Skin epidermis (tissue), 12 donors: ENCODE measurements at regions not wholly inside any gene's neighbourhood (a gene's known extent, or its start where the extent isn't known, plus 50 kb on each side); places are given as distances from the start of the nearest gene placed in this dataset.
"Not testable (repeated sequence)": the region's sequence is repeated elsewhere in the genome, so short reads cannot be mapped to it uniquely, and the experiment has no call there.

Experiments
- H3K27ac ChIP-seq, 21 experiments: fragments of 200-600 bp; sonication (generic) in 11 of 21; one replicate each; pipeline ENCODE4 v1.5.0; 2020; ENCODE audit warnings: mild to moderate bottlenecking in 3 of 21, inconsistent platforms in 2 of 21, moderate library complexity in 2 of 21
- H3K4me3 ChIP-seq, 7 experiments: fragments of 200-600 bp; sonication (generic) in 2 of 7; one replicate each; pipeline ENCODE4 v1.5.0; 2020; ENCODE audit warnings: inconsistent platforms in 2 of 7, mild to moderate bottlenecking in 2 of 7, moderate library complexity in 1 of 7

DNA sequence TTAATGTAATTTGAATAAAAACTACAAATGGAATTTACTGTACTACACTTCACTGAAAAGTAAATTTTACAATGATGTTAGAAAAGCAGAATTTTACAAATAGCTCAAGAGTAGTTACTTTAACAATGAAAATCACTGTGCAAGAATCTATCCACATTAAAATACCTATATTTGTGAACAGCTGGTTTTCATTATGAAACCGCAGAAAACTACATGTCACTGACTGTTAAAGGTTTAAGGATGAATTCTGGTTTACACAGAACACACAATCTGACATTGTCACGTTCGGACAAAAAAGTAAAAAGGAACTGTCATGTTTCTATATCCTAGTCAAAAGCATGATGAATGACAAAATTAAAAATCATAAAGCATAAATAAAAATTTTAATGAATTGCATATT is 415.3 kb upstream of the PRKCQ start:
- no peak overlapping the region for H3K27ac ChIP-seq
- no peak overlapping the region for H3K4me3 ChIP-seq

DNA sequence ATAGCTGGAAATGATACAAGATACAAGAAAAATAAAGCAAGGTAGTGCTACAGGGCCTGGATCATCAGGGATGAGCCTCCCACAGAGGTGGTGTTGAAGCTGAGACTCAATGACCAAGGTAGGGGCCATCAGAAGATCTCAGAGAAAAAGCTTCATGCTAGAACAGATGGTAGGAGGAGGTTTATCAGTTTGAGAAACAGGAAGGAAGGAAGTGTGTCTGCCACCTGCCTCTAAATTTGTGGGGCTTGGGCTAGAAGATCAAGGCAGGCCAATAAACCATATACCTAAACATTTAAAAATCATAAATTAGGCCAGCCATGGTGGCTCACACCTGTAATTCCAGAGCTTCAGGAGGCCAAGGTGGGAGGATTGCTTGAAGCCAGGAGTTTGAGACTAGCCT is 410.8 kb upstream of the PRKCQ start:
- Histone ChIP-seq H3K4me3 (no peak overlapping the region), H3K27ac (no peak overlapping the region)

DNA sequence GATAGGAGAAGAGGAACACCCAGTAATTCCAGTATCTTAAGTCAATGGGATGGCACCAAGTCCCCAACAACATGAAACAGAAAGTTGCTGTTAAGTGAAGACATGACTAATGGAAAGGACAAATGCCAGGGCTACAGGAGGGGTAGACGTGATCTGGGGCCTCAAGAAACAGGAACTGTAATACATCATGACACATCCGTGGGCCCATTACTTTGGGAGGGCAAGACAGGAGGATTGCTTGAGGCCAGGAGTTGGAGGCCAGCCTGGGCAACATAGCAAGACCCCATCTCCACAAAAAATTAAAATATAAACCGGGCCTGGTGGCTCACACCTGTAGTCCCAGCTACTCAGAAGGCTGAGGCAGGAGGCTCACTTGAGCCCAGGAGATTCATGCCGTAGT is 408.6 kb upstream of the PRKCQ start:
- Histone ChIP-seq H3K27ac (no peak overlapping the region), H3K4me3 (no peak overlapping the region)

DNA sequence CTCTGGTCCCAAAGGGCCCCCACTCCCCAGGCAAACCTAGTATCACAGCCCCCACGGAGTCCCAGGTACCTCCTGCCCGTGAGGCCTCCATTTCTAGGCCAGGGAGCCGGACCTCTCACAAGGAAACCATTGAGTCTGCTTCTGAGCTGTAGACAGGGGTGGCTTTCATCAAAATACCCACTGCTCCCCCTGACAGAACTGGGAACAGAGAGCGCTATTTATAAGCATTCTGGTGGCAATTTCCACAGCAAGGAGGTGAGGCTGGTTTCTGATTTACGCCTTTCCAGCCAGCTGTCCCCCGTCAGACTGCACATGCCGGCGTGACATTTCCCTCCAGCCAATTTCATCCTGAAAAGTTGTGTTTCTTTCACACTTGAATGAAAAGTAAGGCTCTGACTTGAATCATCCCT is 407.5 kb upstream of the PRKCQ start:
- Histone ChIP-seq H3K27ac (peak overlapping the region in 1 of 21 experiments; percentile 37), H3K4me3 (no peak overlapping the region)

DNA sequence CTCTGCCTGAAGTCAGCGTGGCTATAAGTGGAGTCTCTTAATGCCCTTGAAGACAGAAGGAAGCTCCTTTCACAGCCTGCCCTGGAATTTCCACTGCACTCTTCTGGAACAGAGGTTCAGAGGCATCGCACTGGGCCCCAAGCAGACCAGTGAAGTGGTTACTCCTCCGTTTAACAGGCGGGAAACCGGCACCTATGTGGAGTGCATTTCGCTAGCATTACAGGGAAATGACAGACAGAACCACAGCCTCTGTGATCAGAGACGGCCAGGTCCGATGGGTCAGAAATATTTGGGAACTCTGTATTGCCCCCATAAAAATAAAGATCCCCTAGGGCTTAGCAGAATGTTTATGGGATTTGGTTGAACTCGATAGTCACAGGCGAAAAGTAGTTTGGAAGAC is 406.9 kb upstream of the PRKCQ start:
- peak overlapping the region in 2 of 21 experiments; percentile 16 to 37 for H3K27ac ChIP-seq
- H3K4me3 ChIP-seq: no peak overlapping the region

DNA sequence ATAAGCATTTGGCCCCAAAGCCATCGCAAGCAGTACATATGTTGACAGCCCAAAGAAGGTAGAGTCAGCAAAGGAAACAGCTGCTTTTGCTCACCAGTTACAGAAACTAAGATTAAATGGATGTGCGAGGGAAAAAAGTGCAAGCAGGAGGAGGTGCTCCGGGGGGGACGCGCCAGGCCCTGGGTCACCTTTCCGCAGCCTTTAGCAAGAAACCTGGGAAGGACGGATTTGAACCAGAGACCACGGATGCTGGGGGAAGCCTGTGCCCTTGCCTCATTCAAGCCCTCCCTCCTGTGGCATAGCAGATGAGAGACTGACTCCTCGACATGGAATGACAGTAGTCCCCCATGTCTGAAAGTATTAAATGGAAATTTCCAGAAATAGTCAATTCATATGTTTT is 405.6 kb upstream of the PRKCQ start:
- Histone ChIP-seq H3K4me3 (no peak overlapping the region), H3K27ac (no peak overlapping the region)

DNA sequence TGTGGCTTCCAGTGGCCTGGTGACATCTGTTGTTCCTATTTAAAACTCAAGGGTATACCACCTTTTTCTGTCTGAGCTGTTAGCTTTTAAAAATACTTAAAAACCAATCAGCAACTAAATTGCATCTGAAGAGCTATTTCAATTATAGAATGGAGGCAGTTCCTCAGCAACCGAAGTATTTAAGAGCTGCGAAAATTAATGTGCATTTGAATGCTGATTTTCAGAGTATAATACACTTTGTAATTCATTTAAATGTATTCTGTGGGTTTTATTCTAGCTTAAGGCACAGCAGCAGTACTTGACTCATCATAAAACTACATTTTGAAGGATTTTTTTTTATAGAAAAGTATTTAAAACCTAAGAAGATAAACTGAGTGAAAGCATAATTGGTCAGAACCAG is 404.9 kb upstream of the PRKCQ start:
- Histone ChIP-seq H3K27ac (no peak overlapping the region), H3K4me3 (no peak overlapping the region)

DNA sequence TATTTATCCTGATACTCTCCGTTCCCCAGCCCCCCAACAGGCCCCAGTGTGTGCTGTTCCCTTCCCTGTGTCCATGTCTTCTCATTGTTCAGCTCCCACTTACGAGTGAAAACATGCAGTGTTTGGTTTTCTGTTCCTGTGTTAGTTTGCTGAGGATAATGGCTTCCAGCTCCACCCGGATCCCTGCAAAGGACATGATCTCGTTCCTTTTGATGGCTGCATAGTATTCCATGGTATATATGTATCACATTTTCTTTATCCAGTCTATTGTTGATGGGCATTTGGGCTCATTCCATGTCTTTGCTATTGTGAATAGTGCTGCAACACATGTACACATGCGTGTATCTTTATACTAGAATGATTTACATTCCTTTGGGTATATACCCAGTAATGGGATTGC is 403.9 kb upstream of the PRKCQ start:
- H3K27ac ChIP-seq, H3K4me3 ChIP-seq: not testable (repeated sequence)

DNA sequence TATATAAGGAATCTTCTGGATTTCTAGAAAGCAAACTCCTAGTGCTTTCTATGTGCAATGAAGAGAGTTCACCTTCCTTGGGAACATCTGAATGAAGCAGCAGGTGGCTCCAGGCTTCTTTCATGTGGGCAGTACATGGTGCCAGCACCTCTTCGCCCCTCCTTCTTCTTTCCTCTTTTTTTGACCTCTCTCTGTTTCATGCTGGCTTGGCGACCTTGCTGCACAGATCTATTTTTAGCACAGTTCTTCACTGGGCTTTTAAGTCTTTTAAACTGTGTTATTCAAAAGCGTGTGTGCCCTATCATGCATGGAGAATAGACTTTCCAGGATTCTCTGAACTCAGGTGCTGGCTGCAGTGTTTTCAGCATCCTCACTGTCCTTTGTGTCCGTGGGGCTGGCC is 400.3 kb upstream of the PRKCQ start:
- Histone ChIP-seq H3K27ac (no peak overlapping the region), H3K4me3 (no peak overlapping the region)

DNA sequence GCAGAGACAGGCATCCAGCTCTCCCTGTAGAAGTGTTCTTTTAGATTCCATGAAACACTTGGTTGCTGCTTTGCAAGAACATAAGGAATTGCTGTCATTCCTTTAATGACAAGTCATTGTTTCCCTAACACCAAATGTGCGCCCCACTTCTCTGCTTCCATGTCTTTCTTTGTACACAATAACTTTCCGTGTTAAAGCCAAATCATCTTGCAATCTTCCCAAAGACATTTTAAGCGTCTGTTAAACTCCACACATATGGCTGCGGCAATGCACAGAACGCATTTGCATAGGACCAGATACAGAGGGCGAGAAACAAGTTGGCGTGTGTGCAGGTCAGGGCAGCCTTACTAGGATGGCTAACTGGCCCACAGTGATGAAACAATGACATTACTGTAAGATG is 399.3 kb upstream of the PRKCQ start:
- Histone ChIP-seq H3K27ac (no peak overlapping the region), H3K4me3 (no peak overlapping the region)

DNA sequence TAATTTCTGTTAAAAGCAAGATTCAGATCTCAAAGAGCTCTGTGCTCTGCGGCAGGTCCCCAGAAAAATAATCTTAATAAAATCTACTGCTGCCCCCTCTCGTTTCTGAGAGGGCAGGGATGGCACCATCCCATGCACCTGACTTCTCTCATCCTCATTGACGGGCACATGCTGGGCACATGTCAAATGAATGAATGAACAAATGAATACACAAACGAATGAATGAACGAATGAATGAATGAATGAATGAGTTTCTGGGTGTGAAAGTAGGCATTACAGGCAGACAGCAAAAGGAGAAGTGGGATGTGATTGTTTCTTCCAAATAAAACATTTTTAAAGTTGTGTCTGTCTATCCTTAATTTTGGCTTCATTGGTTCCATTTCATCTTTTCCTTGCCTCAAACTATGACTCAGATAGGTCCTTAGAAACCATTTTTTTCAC is 398.1 kb upstream of the PRKCQ start:
- no peak overlapping the region for H3K4me3 ChIP-seq
- no peak overlapping the region for H3K27ac ChIP-seq

DNA sequence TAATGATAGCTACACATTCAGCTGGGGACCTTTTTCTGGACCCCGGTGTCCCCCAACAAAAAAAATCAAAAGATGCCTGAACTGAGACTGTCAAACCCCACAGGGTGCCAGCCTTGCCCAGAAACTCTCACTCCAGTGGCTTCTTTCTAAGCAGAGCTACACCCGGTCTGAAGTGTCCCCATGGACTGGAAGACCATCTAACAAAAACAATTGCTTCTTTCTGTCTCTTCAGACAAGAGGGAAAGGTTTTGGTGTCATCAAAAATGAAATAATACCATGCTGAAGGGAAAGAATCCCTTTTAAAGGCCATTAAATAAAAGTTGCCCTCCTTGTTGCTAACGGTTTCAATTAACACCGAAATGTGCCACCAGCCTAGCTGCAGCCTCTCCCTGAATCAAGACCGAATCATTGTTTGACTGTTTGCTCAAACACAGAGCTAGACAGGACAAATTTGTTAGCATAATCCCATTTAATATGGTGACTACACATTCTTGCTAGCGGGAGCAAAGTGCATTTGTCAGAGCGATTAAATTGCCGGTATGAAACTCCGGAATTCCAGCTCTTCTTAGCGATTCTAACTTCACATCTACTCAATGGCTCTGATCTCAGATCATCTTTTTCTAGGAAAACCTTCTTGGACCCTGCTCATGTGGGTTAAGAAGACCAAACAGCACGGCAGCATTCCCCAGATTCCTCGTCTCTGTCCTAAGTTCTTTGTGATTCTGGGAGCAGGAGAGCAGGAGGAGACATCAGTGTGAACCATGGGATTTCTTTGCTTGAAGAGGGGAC is 397.5 kb upstream of the PRKCQ start:
- H3K4me3 ChIP-seq: no peak overlapping the region
- H3K27ac ChIP-seq: no peak overlapping the region

DNA sequence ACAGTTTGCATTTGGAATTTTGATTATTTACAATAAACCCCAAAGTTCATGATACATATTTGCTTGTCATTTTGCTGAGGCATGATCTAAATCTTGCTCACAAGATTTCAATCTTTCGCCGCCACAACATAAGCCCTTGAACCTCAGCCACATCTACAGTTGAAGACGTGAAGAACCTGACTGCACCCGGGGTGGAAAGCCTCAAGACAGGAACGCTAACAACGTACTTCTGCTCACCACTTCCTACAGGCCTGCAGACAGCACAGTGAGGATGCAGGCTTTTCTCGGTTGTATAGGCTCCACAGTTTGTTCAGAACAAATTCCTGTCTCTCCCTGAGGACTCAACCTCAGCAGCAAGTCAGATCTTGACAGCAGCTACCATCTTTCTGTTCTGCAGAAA is 393.8 kb upstream of the PRKCQ start:
- Histone ChIP-seq H3K27ac (peak overlapping the region in 5 of 21 experiments; percentile 14 to 79 (median 35)), H3K4me3 (no peak overlapping the region)

DNA sequence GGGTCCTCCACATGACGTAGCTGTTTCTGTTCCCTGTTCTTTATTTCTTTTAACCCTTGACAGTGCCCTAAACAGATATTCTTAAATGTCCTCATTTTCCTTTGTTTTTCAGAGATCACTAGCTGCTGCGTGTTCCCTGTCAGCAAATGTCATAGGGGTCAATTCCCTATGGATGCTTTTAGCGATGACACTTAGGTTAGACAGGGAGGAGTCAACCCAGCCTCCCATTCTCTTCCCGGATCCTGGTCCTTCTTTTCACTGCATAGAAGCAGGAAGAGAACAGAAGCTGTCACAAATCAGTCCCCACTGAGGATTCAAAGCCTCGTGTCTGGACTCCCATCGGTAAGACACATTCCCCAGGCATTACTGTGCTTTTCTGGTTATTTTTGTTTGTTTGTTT is 392.1 kb upstream of the PRKCQ start:
- Histone ChIP-seq H3K4me3 (no peak overlapping the region), H3K27ac (no peak overlapping the region)

DNA sequence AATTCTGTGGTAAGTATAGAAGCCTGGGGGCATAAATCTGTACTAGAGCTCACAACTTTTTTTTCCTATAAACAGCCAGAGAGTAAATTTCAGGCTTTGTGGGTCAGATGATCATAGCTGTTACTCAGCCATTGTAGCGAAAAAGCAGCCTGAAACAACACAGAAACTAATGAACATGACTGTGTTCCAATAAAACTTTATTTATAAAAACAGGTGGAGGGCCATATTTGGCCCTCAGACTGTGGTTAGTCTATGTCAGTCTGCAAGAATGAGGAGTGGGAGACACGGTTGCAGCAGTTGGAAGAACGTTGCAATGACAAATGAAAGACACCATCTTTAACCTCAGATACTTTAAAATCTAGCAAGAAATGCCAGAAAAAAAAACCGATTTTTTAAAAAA is 389.6 kb upstream of the PRKCQ start:
- Histone ChIP-seq H3K27ac (no peak overlapping the region), H3K4me3 (no peak overlapping the region)

DNA sequence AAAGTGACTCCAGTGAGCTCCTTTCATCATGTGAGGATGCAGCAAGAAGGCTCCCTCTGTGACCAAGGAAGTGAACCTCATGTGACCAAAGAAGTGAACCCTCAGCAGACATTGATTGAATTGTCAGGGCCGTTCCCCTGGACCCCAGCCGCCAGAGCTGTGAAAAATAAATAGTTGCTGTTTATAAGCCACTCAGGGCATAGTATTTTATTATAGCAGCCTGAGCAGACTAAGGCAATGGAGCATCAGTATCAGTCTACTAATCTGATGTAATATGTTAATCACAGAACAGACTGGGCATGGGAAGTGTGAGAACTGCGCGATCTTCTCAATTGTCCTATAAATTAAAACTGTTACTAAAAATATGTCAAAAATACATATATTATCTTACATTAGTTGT is 384.5 kb upstream of the PRKCQ start:
- H3K4me3 ChIP-seq: no peak overlapping the region
- no peak overlapping the region for H3K27ac ChIP-seq

DNA sequence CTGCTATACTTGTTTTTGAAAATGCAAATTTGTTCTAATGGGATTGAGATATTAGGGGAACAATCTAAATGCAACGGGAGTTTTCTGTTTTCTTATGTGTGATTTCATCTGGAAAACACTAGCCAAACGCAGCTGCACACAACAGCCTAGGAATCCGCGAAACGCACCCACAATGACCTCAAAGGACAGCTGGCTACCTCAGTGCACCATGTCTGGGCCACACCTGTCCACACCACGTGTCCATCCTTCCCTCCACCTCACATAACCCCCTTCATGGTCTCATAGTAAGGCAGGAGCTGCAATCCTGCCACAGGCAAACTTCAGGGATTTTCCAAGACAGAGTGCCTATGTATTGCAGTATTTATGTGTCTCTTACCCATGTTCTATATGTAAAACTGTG is 382.5 kb upstream of the PRKCQ start:
- no peak overlapping the region for H3K27ac ChIP-seq
- no peak overlapping the region for H3K4me3 ChIP-seq

DNA sequence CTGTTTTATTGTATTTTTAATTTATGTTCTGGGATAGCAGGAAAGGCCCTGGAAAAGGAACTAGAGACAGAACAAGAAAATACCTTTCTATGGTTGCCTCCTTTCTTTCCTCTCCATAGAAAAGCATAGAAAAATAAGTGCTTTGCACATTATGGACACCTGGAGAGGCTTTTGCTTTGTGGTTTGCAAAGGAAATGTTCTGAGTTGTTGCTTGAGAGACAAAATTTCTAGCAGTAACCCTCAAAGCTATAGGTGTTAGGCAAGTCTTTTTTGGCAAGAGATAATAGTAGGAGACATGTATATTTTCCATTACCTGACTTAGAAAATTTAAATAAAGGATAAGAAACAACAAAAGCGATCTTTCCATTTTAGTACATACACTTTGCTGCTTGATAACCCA is 378.6 kb upstream of the PRKCQ start:
- H3K4me3 ChIP-seq: no peak overlapping the region
- H3K27ac ChIP-seq: peak overlapping the region in 1 of 21 experiments; percentile 7

DNA sequence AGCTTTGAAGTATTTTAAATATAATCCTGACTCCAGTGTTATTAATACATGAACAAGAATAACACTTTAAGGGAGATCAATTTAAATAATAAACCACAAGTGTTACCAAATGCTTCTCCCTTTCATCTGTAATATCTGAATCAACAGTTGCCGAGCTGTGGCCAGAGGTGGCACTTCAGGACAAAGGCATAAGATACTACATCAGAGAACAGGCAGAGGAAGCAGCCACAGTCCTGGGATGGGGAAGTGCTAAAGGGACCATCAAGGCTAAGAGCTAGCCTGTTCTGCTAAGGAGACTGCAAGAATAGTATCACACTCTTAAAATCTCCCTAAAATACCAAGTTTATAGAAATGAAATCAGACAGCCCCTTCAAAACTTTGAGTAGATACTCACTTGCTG is 378.2 kb upstream of the PRKCQ start:
- Histone ChIP-seq H3K4me3 (no peak overlapping the region), H3K27ac (peak overlapping the region in 1 of 21 experiments; percentile 7)

DNA sequence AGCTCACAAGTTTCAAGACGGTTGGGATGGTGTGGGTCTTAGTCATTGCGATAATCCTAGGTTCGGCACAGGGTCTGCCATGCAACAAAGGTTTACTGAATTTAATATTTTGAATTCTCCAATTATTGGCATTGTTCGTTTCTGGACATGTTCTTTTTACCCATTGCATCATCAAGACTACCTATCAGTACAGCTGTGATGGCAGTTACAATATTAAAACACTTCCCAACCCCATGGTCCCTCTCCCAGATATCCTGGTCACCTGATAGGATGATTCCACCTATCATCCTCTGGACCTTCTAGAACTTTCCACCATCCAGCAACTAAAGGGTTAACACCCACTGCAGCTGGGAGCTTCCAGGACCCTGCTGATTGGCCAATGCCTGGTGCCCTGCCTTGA is 377.8 kb upstream of the PRKCQ start:
- peak overlapping the region in 1 of 21 experiments; percentile 7 for H3K27ac ChIP-seq
- no peak overlapping the region for H3K4me3 ChIP-seq

DNA sequence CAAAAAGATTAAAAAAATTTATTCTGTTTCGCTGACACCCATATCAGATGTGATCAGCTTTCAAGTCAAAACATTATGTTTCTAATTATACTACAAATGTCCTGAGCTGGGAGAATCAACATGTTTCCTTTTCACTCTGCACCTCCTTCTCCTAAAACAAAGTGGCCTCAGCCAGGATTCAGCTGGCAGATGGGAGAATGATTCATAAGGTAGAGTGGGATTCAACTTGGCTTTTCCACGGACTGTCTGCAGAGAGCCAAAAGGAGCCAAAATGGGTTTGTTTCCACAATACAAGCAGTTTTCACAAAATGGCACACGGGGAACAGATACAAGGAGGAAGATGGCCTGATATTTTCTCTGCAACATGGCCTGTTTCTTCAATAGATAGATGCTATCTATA is 376.5 kb upstream of the PRKCQ start:
- Histone ChIP-seq H3K4me3 (no peak overlapping the region), H3K27ac (no peak overlapping the region)

DNA sequence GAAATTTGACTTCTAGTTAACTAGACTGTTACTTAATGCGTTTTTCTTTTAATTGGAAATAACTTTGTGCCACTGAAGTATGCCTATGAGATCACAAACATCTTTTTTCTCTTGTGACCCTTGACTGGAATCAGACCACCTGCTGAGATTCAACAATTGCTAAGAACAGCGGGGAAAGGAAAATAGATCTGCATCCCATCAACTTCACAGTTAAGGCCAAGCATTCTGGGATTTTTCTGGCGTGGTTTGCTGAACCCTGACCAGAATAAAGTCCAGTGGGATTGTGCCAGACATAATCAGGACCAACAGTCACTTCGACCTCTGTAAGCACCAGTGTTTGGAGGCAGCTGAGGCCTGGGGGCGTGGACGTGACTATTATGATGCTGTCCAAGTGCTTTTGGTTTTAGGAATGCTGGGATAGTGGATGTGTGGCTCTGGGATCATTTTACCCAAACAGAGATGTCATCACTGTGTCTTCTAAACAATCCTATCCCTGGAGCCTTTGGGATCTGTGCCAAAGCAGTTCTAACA is 373.3 kb upstream of the PRKCQ start:
- H3K27ac ChIP-seq: no peak overlapping the region
- H3K4me3 ChIP-seq: no peak overlapping the region
